Nucleus accumbens (tissue), 56 donors: ENCODE measurements at regions not wholly inside any gene's neighbourhood (a gene's known extent, or its start where the extent isn't known, plus 50 kb on each side); places are given as distances from the start of the nearest gene placed in this dataset.
"Not testable (repeated sequence)": the region's sequence is repeated elsewhere in the genome, so short reads cannot be mapped to it uniquely, and the experiment has no call there.

Experiments
- DNase-seq, 56 donors: peaks; one replicate each; lab custom pipeline; 2025; lab: John Stamatoyannopoulos, UW

DNA sequence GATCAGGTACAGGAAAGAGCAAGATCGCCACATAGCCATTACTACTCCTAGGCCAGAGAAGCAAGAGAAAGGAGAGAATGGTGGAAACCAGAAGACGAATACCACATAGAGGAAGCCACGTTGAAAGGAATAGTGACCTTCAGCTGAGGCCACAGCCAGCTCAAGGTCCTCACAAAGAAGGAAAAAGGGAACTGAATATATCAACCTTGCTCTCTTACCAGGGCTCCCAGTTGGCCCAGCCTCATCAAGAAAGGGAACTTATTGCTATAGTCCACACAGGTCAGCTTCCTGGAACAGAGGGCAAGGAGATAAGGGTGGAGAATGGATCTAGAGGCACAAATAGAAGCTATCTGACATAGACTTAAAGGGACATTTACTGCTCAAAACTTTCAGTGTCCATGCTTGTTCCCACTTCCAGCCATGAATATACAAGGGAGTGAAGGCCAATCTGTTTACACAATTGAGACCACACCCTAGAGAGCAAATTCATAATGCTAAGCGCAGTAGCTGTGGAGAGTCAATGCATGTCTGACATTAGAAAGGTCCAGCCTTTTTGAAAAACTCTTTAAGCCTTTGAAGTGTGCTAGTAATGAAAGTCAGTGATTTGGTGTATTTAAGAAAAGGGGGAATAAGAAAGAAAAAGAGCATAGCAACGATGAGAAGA lies 120.7 kb upstream of the ZC3H11B start:
- DNase-seq = no peak

DNA sequence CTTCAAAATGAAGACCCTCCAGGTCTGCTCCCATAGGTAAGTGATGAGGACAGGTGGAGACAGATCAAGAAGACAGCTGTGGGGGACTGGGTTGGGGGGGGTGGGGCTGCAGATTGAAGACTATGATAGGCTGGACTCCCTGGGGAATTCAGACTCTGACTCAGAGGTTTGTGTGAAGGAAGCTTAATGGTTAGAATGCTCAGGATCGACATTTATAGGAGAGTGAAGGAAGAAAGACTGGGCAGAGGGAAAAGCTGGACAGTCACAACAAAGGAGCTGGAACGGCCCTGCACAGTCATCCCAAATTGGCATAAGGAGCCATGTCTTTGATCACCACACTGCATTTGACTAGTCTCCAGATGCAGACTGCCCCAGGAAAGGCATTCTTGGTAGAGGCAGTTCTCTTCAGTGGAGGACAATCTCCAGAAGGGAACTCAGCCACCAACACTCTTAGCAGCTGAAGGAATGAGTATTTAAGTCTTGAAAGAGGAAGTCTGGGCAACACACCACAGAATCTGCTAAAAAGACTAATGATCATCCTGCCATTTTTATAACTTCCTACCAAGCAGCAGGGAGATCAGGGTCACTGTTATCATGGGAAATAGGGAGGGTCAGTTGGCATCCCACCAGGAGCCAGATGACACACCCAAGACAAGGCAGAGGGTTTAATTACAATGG lies 120.0 kb upstream of the ZC3H11B start:
- no peak for DNase-seq

DNA sequence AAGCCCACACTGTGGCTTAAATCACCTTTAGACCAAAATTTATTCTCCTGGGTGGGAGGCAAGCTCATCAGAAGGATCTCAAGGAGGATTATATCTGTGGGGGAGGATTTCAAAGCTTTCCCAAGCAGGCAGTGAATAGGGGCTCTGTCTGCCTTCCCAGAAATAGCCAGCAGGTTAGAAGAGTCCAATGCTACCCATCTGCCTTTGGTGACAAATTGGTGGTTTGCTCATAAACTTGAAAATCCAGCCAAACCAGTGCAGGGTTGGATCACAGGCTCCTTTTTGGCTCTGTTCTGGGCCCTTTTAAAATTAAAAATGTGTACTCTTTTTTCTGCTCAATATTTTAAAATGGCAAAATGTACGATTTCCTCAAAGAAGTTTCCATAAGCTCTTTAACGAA lies 118.9 kb upstream of the ZC3H11B start:
- no peak for DNase-seq

DNA sequence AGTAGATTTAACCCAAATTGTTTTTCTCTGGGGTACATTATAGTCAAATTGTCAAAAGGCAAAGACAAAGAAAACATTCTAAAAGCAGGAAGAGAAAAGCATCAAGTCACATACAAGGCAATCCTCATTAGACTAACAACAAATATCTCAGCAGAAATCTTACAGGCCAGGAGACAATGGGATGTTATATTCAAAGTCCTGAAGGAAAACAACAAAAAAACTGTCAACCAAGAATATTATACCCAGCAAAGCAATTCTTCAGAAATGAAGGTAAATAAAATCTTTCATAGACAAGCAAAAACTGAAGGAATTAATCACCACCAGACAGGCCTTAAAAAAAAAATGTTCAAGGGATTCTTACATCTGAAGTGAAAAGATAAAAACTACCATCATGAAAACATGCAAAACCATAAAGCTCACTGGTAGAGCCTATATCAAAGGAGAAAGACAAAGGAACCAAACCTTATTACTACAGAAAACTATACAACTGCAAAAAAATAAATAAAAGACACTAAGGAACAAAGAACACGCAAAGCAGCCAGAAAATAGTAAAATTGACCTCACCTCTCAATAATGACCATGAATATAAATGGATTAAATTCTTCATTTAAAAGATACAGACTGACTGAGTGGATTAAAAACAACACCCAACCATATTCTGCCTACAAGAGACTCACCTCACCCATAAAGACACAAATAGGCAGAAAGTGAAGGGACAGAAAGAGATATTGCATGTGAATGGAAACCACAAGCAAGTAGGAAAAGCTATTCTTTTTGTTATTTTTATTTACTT lies 113.8 kb upstream of the ZC3H11B start:
- DNase-seq = no peak

DNA sequence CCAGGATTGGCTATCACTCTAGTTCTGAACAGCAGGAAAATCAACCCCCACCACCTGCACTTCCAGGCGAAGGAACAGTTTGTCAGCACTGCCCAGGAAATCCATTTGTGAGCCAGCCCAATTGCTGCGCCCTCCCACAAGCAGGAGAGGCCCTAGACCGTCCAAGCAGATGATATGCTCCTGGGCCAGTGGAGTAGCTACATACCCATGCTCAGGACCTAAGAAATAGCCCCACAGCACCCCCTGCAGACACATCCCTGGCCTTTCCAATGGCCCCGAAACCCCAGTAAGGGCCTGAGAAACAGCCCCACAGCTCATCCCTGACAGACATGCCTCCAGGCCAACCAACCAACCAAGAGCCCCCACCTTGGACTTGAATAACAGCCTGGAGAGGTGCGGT lies 111.5 kb upstream of the ZC3H11B start:
- DNase-seq = no peak

DNA sequence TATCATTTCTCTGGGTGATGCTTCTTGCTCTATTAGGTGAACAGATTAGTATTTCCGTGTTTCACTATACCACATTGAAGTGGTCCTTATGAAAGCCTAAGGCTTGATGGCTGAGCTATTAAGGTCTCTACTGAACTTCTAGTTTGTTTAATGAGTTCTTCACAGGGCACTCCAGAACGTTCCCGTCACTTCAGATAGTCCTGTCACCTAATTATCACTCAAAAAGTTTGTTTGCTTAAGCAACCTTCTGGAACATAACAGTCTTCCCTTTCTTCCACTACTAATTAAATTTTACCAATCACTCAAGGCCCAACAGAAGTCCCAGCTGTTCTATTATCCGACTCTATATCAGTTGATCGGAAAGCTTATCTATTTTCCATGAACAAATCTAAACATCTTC lies 104.6 kb upstream of the ZC3H11B start:
- DNase-seq = no peak

DNA sequence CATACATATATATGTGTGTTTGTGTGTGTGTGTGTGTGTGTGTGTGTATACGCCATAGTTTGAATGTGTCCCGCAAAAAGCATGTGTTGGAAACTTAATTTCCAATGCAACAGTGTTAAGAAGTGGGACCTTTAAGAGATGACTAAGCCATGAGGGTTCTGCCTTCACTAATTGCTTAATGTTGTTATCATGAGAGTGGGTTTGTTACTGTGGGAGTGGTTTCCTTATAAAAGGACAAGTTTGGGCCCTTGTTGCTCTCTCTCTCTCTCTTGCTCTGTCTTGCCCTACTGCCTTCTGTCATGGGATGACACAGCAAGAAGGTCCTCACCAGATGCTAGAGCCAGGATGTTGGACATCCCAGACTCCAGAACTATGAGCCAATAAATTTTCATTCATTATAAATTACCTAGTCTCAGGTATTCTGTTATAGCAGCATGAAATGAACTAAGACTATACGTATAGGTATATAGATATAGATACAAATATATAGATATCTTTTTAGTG lies 103.8 kb upstream of the ZC3H11B start:
- DNase-seq = no peak

DNA sequence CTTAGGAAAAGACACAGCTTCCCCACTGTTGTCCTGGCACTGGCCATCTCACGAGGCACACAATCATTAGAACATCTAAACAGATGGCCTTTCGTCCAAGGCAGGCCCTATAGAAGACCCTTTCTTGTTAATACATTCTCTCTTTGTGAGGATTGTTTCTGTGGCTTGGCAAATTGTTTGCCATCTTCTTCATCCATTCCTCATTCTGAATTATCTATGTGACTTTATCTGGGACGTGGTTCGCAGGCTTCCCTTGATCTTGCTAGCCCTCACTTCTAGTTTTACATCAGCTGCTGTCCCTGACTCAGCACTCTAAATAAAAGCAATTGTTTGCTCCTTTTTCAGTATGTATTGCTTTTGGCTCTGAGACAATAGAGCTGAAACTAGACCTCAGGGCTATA lies 101.1 kb upstream of the ZC3H11B start:
- DNase-seq = peak in 2 of 56 donors; percentile 1 to 31

DNA sequence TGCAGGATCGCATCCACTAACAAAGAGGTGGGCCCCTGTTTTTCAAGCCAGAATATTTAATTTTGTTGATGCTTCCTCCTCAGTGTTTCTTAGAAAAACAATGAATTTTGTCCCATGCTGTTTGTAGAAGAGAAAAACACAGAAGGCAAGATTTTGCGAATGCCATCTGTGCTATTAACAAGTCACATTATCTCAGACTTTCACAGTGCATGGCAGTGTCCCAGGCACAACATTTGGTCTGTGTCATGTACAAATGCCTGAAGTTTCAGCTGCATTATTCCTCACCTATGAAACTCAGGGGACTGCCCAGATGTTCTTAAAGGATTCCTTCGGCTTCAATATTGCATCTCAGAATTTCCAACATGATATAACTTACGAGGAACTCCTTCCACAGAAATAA lies 99.6 kb upstream of the ZC3H11B start:
- DNase-seq = no peak

DNA sequence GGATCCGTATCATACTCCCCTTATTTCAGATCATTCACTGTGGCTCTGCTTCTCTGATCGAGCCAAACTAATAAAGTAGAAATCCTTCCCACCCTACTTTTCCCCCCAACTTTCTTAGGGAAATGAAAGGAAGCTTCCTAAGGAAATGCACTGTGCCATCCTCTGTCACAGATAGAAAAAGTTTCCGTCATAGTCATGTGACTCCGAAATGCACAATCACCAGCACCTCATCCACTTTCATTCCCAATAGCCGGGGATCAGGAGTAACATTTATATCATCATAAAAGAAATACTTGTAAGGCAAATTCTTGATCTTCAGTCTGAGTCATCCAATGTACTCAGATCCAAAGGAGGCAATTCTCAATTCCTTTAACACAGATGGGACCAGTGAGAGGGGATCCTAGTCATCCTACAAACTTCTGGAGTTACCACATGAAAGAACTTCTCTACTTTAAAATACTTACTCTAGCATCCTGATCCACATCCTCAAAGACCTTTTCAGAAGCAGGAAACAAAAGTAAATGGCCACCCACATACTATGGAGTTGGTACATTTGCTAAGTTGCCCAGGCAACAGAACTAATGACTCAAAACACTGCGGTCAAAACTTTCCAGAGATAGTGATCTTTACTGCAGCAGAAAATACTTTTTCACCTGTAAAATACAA lies 97.8 kb upstream of the ZC3H11B start:
- DNase-seq = no peak

DNA sequence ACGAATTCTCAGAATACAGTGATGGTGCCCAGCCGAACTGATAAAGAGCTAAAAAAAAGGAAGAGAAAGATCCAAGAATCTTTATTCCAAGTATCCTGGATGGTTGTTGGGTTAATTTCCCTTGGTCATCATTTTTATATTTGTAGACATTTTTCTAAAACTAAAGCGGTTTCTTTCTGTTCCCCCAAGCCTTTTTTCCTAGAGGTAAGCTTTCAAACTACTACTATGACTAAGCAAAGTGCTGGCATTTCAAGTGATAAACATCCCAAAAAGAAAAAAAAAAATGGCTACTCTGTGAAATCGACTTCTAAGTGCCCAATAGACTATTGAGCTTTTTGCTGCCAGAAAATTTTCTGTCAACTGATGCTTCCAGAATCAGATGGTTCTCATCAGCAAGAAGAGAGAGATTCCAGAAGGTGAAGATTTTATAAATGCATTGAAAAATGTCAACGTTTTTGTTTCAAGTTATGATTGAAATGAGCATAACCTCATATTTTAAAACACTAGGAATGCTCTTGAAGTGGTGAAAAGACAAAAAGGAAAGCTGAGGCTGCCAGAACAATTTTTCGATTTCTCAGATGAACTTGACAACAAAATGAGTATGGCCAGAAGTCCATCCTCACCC lies 96.1 kb upstream of the ZC3H11B start:
- DNase-seq = no peak

DNA sequence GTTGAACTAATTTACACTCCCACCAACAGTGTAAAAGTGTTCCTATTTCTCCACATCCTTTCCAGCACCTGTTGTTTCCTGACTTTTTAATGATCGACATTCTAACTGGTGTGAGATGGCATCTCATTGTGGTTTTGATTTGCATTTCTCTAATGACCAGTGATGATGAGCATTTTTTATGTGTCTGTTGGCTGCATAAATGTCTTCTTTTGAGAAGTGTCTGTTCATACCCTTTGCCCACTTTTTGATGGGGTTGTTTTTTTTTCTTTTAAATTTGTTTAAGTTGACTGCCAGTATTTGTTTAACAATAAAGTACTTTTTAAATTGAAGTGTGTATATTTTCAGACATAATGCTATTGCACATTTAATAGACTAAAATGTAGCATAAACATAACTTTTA lies 95.0 kb upstream of the ZC3H11B start:
- not testable (repeated sequence) for DNase-seq

DNA sequence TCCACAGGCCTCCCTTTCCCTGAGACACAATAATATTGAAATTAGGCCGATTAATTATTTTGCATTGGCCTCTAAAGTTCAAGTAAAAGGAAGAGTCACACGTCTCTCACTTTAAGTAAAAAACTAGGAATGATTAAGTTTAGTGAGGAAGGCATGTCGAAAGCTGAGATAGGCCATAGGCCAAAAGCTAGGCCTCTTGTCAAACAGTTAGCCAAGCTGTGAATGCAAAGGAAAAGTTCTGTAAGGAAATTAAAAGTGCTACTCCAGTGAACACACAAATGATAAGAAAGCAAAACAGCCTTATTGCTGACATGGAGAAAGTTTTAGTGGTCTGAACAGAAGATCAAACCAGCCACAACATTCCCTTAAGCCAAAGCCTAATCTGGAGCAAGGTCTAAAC lies 91.4 kb upstream of the ZC3H11B start:
- not testable (repeated sequence) for DNase-seq

DNA sequence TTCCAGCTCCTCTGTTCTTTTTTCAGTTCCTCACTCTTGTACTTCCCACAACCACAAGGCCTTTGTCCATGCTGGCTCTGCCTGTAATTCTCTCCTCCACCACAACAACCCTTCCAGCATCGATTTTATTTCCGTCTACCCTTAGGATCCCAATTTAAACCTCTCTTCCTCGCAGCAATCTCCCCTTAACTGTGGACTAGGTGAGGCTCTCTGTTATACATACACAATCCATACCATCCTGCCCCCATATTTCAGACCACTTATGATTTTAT lies 90.4 kb upstream of the ZC3H11B start:
- no peak for DNase-seq

DNA sequence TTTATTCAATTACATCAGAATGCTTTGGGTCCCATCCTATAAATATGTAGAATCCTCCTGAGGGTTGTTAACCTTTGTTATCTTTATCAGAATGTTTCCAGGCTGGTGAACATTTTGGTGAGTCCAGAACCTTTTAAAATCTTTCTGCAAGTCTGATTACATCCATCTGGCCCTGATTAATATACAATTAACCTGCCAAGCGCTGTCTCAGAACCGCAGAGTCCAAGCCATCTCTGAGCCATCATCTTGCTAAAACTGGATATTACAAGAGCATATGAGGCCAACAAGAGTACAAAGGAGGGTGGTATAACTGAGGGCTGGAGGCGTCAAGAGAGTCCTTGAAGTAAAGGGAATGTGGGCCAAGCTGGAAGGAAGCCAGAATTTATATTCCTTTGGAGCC lies 88.6 kb upstream of the ZC3H11B start:
- no peak for DNase-seq

DNA sequence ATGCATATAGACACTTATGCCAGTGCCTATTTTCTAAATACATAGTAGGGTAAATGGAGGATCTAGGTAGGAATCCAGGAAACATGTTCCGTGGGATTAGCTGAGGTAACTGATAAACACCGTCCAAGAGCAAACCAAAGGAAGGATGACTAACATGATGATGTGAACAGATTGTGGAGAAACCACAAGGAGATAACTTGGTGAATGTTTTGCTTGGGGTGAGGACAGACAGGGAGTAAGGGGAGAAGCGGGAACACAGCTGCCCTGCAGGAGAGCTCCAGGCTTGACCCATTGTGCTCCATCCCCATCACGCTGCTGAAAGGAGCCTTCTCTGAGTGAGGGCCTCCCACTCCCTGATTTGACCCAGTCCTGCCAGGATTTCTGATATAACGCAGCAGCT lies 87.0 kb upstream of the ZC3H11B start:
- DNase-seq = no peak

DNA sequence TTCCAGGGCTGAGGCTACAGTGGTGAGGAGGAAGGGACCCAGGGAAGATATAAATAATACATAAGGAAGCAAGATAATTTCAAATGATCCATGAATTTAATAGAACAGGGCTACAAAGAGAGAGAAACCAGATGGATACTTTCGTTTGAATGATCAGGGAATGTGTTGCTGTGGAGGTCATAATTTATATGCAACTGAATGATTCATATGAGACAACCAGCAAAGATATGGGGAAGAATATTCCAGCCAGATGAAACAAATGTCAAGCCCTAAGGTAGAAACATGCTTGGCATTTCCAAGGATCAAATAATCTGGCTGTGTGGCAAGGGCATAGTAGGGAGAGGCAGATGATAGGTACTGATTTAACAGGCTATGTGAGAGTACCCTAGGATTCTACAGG lies 84.8 kb upstream of the ZC3H11B start:
- DNase-seq = no peak

DNA sequence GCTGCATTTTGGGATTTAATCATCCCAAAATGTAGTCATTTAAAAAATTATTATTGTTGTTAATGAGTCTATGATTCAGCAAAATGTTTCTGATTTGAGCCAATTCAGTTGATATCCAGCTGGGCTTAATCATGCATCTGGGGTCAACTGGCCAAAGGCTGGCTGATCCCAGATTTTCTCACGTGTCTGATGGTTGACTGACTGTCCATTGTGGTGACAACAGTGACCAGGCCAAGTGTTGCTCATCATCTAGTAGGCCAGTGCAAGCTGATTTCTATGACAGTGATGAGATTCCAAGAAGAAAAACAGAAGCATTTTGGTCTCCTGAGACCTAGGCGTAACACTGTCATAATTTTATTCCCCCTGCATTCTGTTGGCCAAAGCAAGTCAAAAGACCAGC lies 80.1 kb upstream of the ZC3H11B start:
- peak in 1 of 56 donors; percentile 8 for DNase-seq

DNA sequence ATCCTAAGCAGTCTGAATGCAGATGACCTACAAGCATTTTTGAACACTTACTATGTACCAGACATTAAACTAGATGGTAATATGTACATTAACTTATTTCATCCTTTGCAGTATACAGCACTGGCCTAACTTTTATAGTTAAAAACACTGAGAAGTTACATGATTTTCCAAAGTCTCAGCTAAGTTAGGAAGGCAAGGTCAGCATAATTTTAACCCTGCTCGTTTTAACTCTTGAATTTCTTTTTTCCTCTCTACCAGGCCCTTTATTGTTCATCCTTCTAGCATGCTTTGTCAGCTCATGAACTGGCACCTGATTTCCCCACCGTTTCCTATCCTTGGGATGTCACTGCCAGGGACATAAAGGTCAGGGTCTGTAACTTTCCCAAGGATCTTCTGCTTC lies 76.9 kb upstream of the ZC3H11B start:
- no peak for DNase-seq

DNA sequence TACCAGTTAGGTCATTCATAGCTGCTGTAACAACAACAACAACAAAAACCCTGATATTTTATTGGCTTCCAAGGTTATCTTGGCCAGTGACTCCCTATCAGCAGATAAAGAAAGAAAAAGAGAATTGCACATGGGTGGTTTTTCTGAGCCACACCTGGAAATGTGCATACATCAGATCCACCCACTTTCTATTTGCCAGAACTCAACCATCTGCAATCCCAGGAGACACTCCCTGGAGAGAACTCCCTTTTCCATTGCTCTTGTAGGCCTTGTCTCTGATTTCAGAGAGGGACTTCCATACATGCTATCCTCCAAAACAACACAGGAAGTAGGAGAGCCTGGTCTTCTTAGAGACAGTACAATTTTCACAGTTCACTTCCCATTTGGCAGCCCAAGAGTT lies 74.9 kb upstream of the ZC3H11B start:
- DNase-seq = no peak

DNA sequence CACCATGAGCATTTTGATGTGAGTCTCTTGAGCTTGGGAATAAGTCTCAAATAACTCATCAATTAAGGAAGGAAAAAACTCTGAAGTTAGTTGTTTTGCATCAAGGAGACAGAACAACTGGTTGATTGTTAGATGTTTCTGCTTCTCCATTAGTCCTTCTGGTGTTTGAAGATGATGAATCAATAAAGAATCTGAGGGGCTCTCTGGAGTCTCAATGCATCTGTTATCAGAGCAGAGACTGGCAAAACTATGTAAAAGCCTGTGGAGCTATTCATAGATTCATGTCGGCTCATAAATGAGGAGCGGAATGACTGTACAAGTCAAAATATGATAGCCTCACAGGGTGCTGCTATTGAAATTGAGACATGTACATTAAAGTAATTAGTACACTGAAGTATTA lies 73.3 kb upstream of the ZC3H11B start:
- no peak for DNase-seq
